Pancreas (tissue), 10 donors: ENCODE measurements at regions not wholly inside any gene's neighbourhood (a gene's known extent, or its start where the extent isn't known, plus 50 kb on each side); places are given as distances from the start of the nearest gene placed in this dataset.
A peak's percentile ranks its signal among the peaks of the same experiment; 100 is the strongest.
"Not testable (repeated sequence)": the region's sequence is repeated elsewhere in the genome, so short reads cannot be mapped to it uniquely, and the experiment has no call there.

Experiments
- ATAC-seq, 4 donors: fragments of 200-7000 bp; cut with Tn5 transposase; one replicate each; pipeline versions ENCODE4 v1.8.0 to v1.9.1; 2020; ENCODE audit warnings: mild to moderate bottlenecking in 4 of 4, moderate library complexity in 4 of 4
- DNase-seq, 6 donors: peaks; one replicate each; pipeline ENCODE4 v3.0.0-alpha.2; 2020
- FAIRE-seq: peaks from 2 replicates; lab custom pipeline; 2012; peaks lifted over from hg19 to GRCh38; lab: Jason Lieb, UNC
- H3K27ac ChIP-seq, 4 donors: fragments of 200-600 bp; sonication (generic); 1 replicate in 3 of 4; 2 replicates in 1 of 4; pipeline versions ENCODE4 v1.5.0 to v1.8.0; 2020
- H3K27me3 ChIP-seq, 4 donors: fragments of 200-600 bp; one replicate each; pipeline ENCODE4 v1.8.0; 2021
- H3K36me3 ChIP-seq, 3 donors: fragments of 200-600 bp; sonication (generic) in 1 of 3; one replicate each; pipeline versions ENCODE4 v1.5.0 to v1.8.0; 2020 to 2021
- H3K4me1 ChIP-seq, 3 donors: fragments of 200-600 bp; one replicate each; pipeline ENCODE4 v1.8.0; 2021
- H3K4me3 ChIP-seq, 4 donors: fragments of 200-600 bp; sonication (generic) in 2 of 4; one replicate each; pipeline versions ENCODE4 v1.5.0 to v1.8.0; 2020 to 2021
- H3K9me3 ChIP-seq, 4 donors: fragments of 200-600 bp; one replicate each; pipeline ENCODE4 v1.8.0; 2021
- WGBS, 2 donors: extraction: QIAGEN DNeasy Blood & Tissue Kit; methylation state at CpG; one replicate each; pipeline ENCODE4 v1.1.7; 2013; 5-methylcytosine and 5-hydroxymethylcytosine counted together
- intact Hi-C, 3 donors: fragments of 100-400 bp; cut with DNase I; formaldehyde crosslinking; loops; one replicate each; pipeline versions ENCODE4 v1.11.1 to v1.14.2; 2022
- TF ChIP-seq, protein P1 (sequence below), 4 donors: fragments of 200-600 bp; sonication (generic) in 3 of 4; IDR thresholded peaks; one replicate each; pipeline versions ENCODE4 v1.5.0 to v1.8.0; 2021; ENCODE audit warnings: antibody characterized with exemption in 4 of 4
- donor health status: healthy with polysubstance abuse.
- donor health status: DM: no; HTN: no; CAD: no; lungs with moderate emphysema.
- donor health status: DM: no; HTN: no; CAD: no.
- donor health status: control.
- donor health status: control.
- donor health status: Bipolar disorder and iron deficiency.
- donor health status: DM: yes; HTN: yes; CAD: no.
- donor health status: DM: no; HTN: no; CAD: no.
- donor health status: DM: no; HTN: no; CAD: no.
- donor health status: DM: yes; HTN: yes; CAD: no.

DNA sequence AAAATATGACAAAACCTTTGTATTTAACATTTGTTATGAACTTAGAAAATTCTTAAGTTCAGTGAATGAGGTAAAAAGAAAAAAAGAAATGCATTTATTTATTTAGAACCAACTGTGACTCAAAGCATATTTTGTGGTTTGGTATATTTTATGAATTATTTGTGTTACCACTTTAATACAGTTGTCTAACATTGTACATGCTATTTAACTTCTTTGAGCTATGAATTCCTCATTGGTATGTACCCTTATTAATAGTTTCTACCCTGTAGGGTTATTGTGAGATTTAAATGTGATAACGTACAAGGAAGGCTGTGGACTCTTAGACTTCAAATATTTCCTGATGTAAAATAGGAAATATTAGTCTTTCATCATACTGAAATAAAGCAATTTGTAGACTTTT lies 162.6 kb downstream of the MMUT start:
- intact Hi-C loops: no loop called here
- Histone ChIP-seq H3K36me3 (no peaks in the 10 kb centered on the region), H3K27ac (no peak overlapping the region), H3K4me3 (no peak overlapping the region), H3K9me3 (no peaks in the 10 kb centered on the region), H3K4me1 (no peaks in the 10 kb centered on the region), H3K27me3 (no peaks in the 10 kb centered on the region)
- WGBS, 2 donors: 70 to 74% methylated on average over 1 of the region's 1 CpG
- DNase-seq: no peak
- FAIRE-seq: no peak
- TF ChIP-seq, protein P1, sequence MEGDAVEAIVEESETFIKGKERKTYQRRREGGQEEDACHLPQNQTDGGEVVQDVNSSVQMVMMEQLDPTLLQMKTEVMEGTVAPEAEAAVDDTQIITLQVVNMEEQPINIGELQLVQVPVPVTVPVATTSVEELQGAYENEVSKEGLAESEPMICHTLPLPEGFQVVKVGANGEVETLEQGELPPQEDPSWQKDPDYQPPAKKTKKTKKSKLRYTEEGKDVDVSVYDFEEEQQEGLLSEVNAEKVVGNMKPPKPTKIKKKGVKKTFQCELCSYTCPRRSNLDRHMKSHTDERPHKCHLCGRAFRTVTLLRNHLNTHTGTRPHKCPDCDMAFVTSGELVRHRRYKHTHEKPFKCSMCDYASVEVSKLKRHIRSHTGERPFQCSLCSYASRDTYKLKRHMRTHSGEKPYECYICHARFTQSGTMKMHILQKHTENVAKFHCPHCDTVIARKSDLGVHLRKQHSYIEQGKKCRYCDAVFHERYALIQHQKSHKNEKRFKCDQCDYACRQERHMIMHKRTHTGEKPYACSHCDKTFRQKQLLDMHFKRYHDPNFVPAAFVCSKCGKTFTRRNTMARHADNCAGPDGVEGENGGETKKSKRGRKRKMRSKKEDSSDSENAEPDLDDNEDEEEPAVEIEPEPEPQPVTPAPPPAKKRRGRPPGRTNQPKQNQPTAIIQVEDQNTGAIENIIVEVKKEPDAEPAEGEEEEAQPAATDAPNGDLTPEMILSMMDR (IDR thresholded peaks at IDR 0.05): no peak
- no peak for ATAC-seq

DNA sequence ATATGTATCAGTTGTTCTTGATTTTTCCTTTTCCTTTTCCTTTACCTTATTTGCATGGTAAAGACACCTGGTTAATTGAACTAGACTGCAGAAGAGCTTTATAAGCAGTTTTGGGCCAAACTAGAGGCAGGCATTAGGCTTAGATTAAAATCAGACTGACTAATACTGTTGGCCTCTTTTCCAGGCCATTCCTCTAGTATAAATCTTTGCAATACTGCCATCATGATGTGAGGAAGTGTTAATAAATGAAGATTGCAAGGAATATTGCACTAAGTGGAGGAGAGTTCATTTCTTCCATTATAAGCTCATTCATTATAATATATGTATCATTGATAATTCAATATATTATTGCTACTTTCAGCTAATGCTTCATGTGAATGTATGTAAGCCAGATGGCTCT lies 163.8 kb downstream of the MMUT start:
- H3K27me3 ChIP-seq: no peaks in the 10 kb centered on the region
- H3K9me3 ChIP-seq: no peaks in the 10 kb centered on the region
- ATAC-seq: no peak
- no peak overlapping the region for H3K4me3 ChIP-seq
- intact Hi-C loops: no loop called here
- no peak for DNase-seq
- H3K36me3 ChIP-seq: no peaks in the 10 kb centered on the region
- H3K4me1 ChIP-seq: no peaks in the 10 kb centered on the region
- TF ChIP-seq, protein P1 (IDR thresholded peaks at IDR 0.05): no peak
- no peak overlapping the region for H3K27ac ChIP-seq
- FAIRE-seq: no peak

DNA sequence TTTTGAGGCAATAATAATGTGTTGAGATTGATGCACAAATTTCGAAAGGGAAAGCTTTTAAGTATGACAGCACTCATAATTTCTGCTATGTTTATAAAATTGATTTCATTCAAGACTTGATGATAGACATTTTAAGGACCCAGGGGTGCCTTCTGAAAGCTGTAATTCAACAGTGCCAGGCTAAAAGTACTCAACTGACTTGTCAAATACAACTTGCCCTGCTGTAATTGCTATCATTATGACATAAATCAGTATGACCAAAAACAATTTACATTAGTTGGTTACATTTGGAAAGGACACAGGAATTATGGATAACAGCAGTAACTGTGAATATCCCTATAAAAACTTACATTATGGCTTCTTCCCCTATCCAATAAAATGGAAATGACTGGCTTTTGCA lies 178.9 kb downstream of the MMUT start:
- TF ChIP-seq, protein P1 (IDR thresholded peaks at IDR 0.05): no peak
- Histone ChIP-seq H3K9me3 (no peaks in the 10 kb centered on the region), H3K36me3 (no peaks in the 10 kb centered on the region), H3K27ac (no peak overlapping the region), H3K4me1 (no peaks in the 10 kb centered on the region), H3K27me3 (no peaks in the 10 kb centered on the region), H3K4me3 (no peak overlapping the region)
- ATAC-seq (no peak), DNase-seq (no peak), FAIRE-seq (no peak)
- intact Hi-C loops: no loop called here
- WGBS, 2 donors: 56 to 58% methylated on average over 1 of the region's 1 CpG

DNA sequence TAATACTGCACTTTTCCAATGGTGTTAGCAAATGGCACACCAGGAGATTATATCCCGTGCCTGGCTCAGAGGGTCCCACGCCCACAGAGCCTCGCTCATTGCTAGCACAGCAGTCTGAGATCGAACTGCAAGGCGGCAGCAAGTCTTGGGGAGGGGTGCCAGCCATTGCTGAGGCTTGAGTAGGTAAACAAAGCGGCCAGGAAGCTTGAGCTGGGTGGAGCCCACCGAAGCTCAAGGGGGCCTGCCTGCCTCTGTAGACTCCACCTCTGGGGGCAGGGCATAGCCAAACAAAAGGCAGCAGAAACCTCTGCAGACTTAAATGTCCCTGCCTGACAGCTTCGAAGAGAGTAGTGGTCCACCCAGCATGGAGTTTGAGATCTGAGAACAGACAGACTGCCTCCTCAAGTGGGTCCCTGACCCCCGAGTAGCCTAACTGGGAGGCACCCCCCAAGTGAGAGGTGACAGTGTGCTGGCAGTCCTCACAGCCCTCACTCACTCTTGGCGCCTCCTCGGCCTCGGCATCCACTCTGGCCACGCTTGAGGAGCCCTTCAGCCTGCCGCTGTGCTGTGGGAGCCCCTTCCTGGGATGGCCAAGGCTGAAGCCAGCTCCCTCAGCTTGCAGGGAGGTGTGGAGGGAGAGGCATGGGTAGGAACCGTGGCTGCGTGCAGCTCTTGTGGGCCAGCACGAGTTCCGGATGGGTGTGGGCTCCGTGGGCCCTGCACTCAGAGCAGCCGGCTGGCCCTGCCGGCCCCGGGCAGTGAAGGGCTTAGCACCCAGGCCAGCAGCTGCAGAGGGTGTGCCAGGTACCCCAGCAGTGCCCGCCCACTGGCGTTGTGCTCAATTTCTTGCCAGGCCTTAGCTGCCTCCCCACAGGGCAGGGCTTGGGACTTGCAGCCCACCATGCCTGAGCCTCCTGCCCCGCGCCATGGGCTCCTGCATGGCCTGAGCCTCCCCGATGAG lies 188.0 kb downstream of the MMUT start:
- intact Hi-C loops, H3K4me3 ChIP-seq, H3K27ac ChIP-seq, ATAC-seq, H3K27me3 ChIP-seq, H3K9me3 ChIP-seq, H3K36me3 ChIP-seq, H3K4me1 ChIP-seq, FAIRE-seq: not testable (repeated sequence)
- peak in 2 of 6 donors; percentile 14 to 57 for DNase-seq
- 78% methylated on average over 27 of the region's 27 CpGs for whole genome bisulfite sequencing, 2 donors

DNA sequence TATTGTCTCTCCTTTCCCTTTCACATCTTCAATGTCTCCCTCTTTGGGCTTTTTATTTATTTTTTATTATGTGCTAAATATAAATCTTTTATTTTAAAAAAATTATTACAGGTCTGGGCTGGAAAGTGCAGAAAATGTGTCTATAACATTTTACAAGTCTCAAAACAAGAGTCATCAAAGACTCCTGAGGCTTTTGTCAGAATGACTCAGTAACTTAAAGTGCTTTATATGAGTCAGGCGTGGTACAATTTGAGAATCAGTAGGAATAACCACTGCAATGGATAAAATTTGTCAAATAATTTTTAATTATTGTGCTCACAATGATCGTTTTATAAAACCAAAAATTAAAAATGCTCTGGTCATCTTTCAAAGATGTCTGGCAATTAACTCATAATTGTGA lies 193.9 kb downstream of the MMUT start:
- Histone ChIP-seq H3K27ac (no peak overlapping the region), H3K27me3 (no peaks in the 10 kb centered on the region), H3K36me3 (no peaks in the 10 kb centered on the region), H3K4me1 (no peaks in the 10 kb centered on the region), H3K9me3 (no peaks in the 10 kb centered on the region), H3K4me3 (no peak overlapping the region)
- 32 to 36% methylated on average over 2 of the region's 2 CpGs for WGBS, 2 donors
- TF ChIP-seq, protein P1 (IDR thresholded peaks at IDR 0.05): no peak
- no peak for ATAC-seq
- DNase-seq: no peak
- FAIRE-seq: no peak
- intact Hi-C loops: no loop called here
